ENCODE measurements at regions not wholly inside any gene's neighbourhood (a gene's known extent, or its start where the extent isn't known, plus 50 kb on each side); places are given as distances from the start of the nearest gene placed in this dataset.

DNA sequence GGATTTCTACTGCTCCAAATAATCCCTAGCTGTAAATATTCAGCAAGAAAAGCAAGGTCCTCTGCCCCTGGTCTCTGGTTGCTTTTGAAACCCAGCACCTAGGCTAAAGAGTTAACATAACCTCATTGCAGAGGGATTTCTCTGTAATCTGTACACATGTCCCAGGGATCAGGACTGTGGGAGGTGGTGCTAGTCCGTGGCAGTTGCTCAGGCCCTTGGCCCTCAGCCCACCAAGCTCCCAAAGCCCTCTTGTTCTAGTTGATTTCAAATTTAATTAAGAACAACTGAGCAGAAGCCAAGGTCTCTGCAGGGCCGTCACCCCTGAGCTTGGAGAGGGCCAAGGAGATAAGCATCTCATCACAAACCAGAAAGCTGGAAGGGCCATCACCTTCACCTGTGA lies 181.1 kb downstream of the SOX9 start:
- Histone ChIP-seq H3K79me2 (ENCODE audit: low read length) (no peaks in the 10 kb centered on the region), H3F3A (ENCODE audit: insufficient read depth, low read length) (no peaks in the 10 kb centered on the region), H3K4me2 (ENCODE audit: low read depth, low read length) (no peak overlapping the region), H3K9ac (ENCODE audit: low read length) (no peak overlapping the region), H2AFZ (ENCODE audit: low read length) (no peak overlapping the region), H3K9me3 (replicated peaks; ENCODE audit: insufficient read depth, low read length) (no peaks in the 10 kb centered on the region), H3K4me3 (ENCODE audit: low read length) (no peak overlapping the region), H3K9me2 (replicated peaks; ENCODE audit: insufficient read depth, low read length) (no peaks in the 10 kb centered on the region), H4K20me1 (ENCODE audit: insufficient read depth, low read length) (no peaks in the 10 kb centered on the region), H3K27ac (ENCODE audit: low read length) (no peak overlapping the region), H3K27me3 (replicated peaks; ENCODE audit: insufficient read depth, low read length) (no peaks in the 10 kb centered on the region), H3K36me3 (replicated peaks; ENCODE audit: insufficient read depth, low read length) (no peaks in the 10 kb centered on the region), H3K4me1 (ENCODE audit: low read length) (no peaks in the 10 kb centered on the region)
- TF ChIP-seq EZH2phosphoT487 (IDR thresholded peaks at IDR 0.05; ENCODE audit: low read length) (no peak), EZH2 (optimal IDR thresholded peaks at IDR 0.05; ENCODE audit: low read depth, low read length) (no peak)
- TF ChIP-seq, protein P1, sequence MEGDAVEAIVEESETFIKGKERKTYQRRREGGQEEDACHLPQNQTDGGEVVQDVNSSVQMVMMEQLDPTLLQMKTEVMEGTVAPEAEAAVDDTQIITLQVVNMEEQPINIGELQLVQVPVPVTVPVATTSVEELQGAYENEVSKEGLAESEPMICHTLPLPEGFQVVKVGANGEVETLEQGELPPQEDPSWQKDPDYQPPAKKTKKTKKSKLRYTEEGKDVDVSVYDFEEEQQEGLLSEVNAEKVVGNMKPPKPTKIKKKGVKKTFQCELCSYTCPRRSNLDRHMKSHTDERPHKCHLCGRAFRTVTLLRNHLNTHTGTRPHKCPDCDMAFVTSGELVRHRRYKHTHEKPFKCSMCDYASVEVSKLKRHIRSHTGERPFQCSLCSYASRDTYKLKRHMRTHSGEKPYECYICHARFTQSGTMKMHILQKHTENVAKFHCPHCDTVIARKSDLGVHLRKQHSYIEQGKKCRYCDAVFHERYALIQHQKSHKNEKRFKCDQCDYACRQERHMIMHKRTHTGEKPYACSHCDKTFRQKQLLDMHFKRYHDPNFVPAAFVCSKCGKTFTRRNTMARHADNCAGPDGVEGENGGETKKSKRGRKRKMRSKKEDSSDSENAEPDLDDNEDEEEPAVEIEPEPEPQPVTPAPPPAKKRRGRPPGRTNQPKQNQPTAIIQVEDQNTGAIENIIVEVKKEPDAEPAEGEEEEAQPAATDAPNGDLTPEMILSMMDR (IDR thresholded peaks at IDR 0.05; ENCODE audit: low read length) = no peak
- no peak for DNase-seq

GRCh38 chr17:72302735-72303134 lies 181.9 kb downstream of the SOX9 start:
- Histone ChIP-seq H4K20me1 (ENCODE audit: insufficient read depth, low read length) (no peaks in the 10 kb centered on the region), H3K9me2 (replicated peaks; ENCODE audit: insufficient read depth, low read length) (no peaks in the 10 kb centered on the region), H3K9me3 (replicated peaks; ENCODE audit: insufficient read depth, low read length) (no peaks in the 10 kb centered on the region), H3F3A (ENCODE audit: insufficient read depth, low read length) (no peaks in the 10 kb centered on the region), H2AFZ (ENCODE audit: low read length) (no peak overlapping the region), H3K36me3 (replicated peaks; ENCODE audit: insufficient read depth, low read length) (no peaks in the 10 kb centered on the region), H3K4me3 (ENCODE audit: low read length) (no peak overlapping the region), H3K4me2 (ENCODE audit: low read depth, low read length) (no peak overlapping the region), H3K27me3 (replicated peaks; ENCODE audit: insufficient read depth, low read length) (no peaks in the 10 kb centered on the region), H3K4me1 (ENCODE audit: low read length) (no peaks in the 10 kb centered on the region), H3K27ac (ENCODE audit: low read length) (no peak overlapping the region), H3K9ac (ENCODE audit: low read length) (no peak overlapping the region), H3K79me2 (ENCODE audit: low read length) (no peaks in the 10 kb centered on the region)
- TF ChIP-seq EZH2 (optimal IDR thresholded peaks at IDR 0.05; ENCODE audit: low read depth, low read length) (no peak), EZH2phosphoT487 (IDR thresholded peaks at IDR 0.05; ENCODE audit: low read length) (no peak)
- TF ChIP-seq, protein P1 (IDR thresholded peaks at IDR 0.05; ENCODE audit: low read length) = no peak
- no peak for DNase-seq

GRCh38 chr17:72303787-72304733 lies 183.2 kb downstream of the SOX9 start:
- no peaks in the 10 kb centered on the region for H3K9me2 ChIP-seq (replicated peaks; ENCODE audit: insufficient read depth, low read length)
- H2AFZ ChIP-seq (ENCODE audit: low read length) = no peak overlapping the region
- H3K27me3 ChIP-seq (replicated peaks; ENCODE audit: insufficient read depth, low read length) = no peaks in the 10 kb centered on the region
- DNase-seq = no peak
- no peak overlapping the region for H3K4me2 ChIP-seq (ENCODE audit: low read depth, low read length)
- no peaks in the 10 kb centered on the region for H3K9me3 ChIP-seq (replicated peaks; ENCODE audit: insufficient read depth, low read length)
- no peaks in the 10 kb centered on the region for H4K20me1 ChIP-seq (ENCODE audit: insufficient read depth, low read length)
- H3K4me3 ChIP-seq (ENCODE audit: low read length) = no peak overlapping the region
- H3K79me2 ChIP-seq (ENCODE audit: low read length) = no peaks in the 10 kb centered on the region
- TF ChIP-seq EZH2 (optimal IDR thresholded peaks at IDR 0.05; ENCODE audit: low read depth, low read length) (no peak), EZH2phosphoT487 (IDR thresholded peaks at IDR 0.05; ENCODE audit: low read length) (no peak)
- TF ChIP-seq, protein P1 (IDR thresholded peaks at IDR 0.05; ENCODE audit: low read length) = no peak
- no peaks in the 10 kb centered on the region for H3K4me1 ChIP-seq (ENCODE audit: low read length)
- H3K27ac ChIP-seq (ENCODE audit: low read length) = no peak overlapping the region
- no peak overlapping the region for H3K9ac ChIP-seq (ENCODE audit: low read length)
- no peaks in the 10 kb centered on the region for H3K36me3 ChIP-seq (replicated peaks; ENCODE audit: insufficient read depth, low read length)
- no peaks in the 10 kb centered on the region for H3F3A ChIP-seq (ENCODE audit: insufficient read depth, low read length)
